ENCODE measurements at regions not wholly inside any gene's neighbourhood (a gene's known extent, or its start where the extent isn't known, plus 50 kb on each side); places are given as distances from the start of the nearest gene placed in this dataset.
A peak's percentile ranks its signal among the peaks of the same experiment; 100 is the strongest.
"Not testable (repeated sequence)": the region's sequence is repeated elsewhere in the genome, so short reads cannot be mapped to it uniquely, and the experiment has no call there.

GRCh38 chr2:111432423-111432822 is 311.7 kb downstream of the BCL2L11 start:
- peak; percentile 54 for DNase-seq

GRCh38 chr2:111432916-111433499 is 312.3 kb downstream of the BCL2L11 start:
- not testable (repeated sequence) for DNase-seq

GRCh38 chr2:111433892-111434607 is 313.3 kb downstream of the BCL2L11 start:
- not testable (repeated sequence) for DNase-seq

DNA sequence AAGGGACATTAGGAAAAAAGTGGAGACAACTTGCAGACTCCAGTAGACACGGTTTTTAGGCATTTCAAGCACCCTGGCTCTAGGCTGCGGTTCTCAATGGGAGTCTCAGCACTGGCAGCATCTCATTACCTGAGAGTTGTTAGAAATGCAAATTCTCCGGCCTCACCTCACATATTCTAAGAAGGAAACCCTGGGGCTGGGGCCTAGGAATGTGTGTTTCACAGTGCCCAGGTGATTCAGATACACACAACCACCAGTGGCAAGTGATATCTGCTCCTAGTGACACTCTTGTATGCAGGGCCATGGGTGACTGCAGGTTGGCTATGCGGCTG is 313.9 kb downstream of the BCL2L11 start:
- DNase-seq = not testable (repeated sequence)

DNA sequence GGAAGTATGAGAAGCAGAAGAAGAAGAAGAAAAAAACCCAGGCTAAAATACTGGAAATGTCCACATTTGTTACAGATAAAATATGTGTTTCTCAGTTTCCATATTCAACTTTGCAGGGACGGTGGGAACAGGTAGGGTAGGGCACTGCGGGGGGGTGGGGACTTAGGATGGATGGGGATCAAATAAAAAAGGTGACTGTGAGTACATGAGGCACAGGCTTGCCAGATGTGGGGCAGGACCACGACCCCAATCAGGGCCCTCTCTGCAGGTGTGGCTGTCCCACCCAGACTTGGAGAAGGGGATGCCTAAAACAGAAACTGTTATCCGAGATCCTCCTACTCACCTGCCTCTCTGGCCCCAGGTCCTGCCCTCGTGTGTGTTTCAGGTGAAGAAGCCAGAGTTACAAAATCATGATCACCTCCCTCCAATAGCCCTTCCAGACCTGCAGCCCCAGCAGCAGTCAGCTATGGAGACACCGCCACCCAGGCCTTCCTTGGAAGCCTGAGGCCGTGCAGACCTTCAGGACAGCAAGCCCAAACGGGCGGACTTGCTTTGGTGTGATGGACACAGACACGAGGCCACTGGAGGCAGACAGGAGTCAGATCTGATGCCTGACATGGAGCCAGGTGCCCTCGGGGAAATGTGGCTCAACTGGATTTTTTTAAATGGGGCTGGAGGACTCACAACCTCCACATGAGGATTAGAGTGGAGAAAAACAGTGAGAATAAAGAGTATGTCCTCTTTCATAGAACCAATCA is 315.0 kb downstream of the BCL2L11 start:
- peak; percentile 54 for DNase-seq

- not testable (repeated sequence) for DNase-seq
Measured at GRCh38 chr2:111436411-111436810, 315.7 kb downstream of the BCL2L11 start.

- DNase-seq = not testable (repeated sequence)
Measured at GRCh38 chr2:111437288-111437990, 316.7 kb downstream of the BCL2L11 start.

DNA sequence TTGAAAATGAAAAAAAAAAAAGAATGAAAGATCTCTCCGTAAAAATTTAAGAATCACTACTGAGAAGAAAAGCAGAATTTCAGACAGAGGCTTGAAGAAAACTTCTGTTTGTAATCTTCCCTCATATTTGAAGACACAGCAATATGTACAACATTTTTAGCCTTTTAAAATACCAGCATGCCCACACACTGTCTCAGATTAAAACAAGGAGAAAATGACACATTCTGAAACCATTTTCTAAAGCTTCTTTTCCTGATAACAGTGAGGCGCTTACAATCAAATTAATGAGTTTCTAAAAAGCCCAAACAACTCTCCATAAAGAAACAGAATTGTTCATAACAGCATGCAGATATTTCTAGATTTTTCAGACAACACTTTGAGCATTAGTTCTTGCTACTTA is 317.4 kb downstream of the BCL2L11 start:
- not testable (repeated sequence) for DNase-seq

- not testable (repeated sequence) for DNase-seq
Measured at GRCh38 chr2:111439237-111439636, 318.5 kb downstream of the BCL2L11 start.

GRCh38 chr2:111441614-111442013 is 320.9 kb downstream of the BCL2L11 start:
- DNase-seq = not testable (repeated sequence)

- DNase-seq = not testable (repeated sequence)
Measured at GRCh38 chr2:111442767-111443454, 322.2 kb downstream of the BCL2L11 start.

GRCh38 chr2:111444516-111444915 is 323.8 kb downstream of the BCL2L11 start:
- DNase-seq = not testable (repeated sequence)

DNA sequence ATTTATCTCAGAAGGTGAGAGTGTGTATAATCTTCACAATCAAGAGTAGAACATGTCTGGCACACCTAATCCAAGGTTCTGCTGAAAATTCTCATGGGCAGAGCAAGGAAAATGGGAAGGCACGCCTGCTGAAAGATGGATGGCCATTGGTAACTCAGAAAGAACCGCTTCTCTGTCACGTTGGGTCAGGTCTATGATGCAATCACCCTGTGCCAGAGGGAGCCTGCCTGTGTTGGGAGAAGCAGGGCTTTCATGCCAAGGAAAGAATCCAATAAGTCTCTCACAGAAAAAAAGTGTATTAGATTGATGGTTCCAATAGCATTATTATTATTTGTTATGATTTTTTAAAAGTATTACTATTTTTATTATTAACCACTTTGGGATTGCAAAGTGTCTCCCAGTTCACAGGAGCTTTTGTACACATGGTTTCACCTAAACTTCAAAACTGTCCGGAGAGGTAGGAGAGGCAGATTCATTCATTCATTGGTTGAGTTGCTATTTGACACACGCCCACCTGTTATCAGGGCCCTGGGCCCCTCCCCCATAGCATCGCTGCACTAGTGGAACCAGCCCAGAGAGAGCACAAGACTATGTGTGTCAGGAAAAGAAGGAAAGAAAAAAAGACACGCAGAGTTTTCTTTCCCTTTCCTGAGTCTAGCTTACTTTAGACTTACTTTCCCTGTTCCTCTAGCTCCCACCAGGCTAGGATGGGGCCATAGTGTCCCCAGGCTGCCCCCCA is 324.6 kb downstream of the BCL2L11 start:
- DNase-seq = not testable (repeated sequence)

DNA sequence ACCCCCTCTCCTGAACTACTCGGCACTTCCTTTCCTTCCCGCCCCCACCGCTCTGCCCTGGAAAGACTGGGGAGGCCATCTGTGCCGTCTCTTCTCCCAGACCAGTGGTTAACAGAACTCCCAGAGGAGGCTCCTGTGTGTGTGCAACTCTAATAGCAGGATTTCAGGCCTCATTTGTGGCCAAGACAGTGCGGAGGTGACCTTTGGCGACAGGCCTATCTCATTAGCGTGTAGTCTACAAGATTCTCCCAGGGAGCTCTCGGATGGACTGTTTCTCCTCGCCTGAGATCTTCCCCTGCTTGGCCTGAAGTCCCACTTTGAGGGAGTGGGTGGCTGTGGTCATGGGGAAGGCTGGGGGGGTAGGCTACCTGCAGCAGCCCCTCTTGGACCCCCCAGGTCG is 325.2 kb downstream of the BCL2L11 start:
- DNase-seq = not testable (repeated sequence)

GRCh38 chr2:111447482-111447881 is 326.8 kb downstream of the BCL2L11 start:
- not testable (repeated sequence) for DNase-seq

GRCh38 chr2:111448796-111449195 is 328.1 kb downstream of the BCL2L11 start:
- not testable (repeated sequence) for DNase-seq

- DNase-seq = not testable (repeated sequence)
Measured at GRCh38 chr2:111450526-111450925, 329.8 kb downstream of the BCL2L11 start.

- DNase-seq = not testable (repeated sequence)
Measured at GRCh38 chr2:111451692-111452199, 331.0 kb downstream of the BCL2L11 start.

GRCh38 chr2:111452208-111452607 is 331.5 kb downstream of the BCL2L11 start:
- DNase-seq = peak; percentile 67

- DNase-seq = peak; percentile 43
Measured at GRCh38 chr2:111453308-111453707, 332.6 kb downstream of the BCL2L11 start.

GRCh38 chr2:111453816-111454215 is 333.1 kb downstream of the BCL2L11 start:
- not testable (repeated sequence) for DNase-seq

Measured in activated CD8-positive, alpha-beta memory T cell treated with anti-CD3 and anti-CD28 coated beads for 24 hours (primary cell).